Peyer's patch (tissue), 4 donors: ENCODE measurements at regions not wholly inside any gene's neighbourhood (a gene's known extent, or its start where the extent isn't known, plus 50 kb on each side); places are given as distances from the start of the nearest gene placed in this dataset.

Experiments
- DNase-seq, 3 donors: peaks; one replicate each; pipeline ENCODE4 v3.0.0-alpha.2; 2017 to 2019
- H3K27ac ChIP-seq, 4 donors: fragments of 200-600 bp; sonication (generic); one replicate each; pipeline ENCODE4 v1.5.1; 2016 to 2019
- H3K27me3 ChIP-seq, 2 donors: fragments of 200-600 bp; sonication (generic); one replicate each; pipeline ENCODE4 v1.5.1; 2019
- H3K36me3 ChIP-seq, 3 donors: fragments of 200-600 bp; sonication (generic); one replicate each; pipeline ENCODE4 v1.5.1; 2016 to 2019
- H3K4me1 ChIP-seq, 4 donors: fragments of 200-600 bp; sonication (generic); one replicate each; pipeline ENCODE4 v1.5.1; 2016 to 2019
- H3K4me3 ChIP-seq, 4 donors: fragments of 200-600 bp; sonication (generic); 1 replicate in 3 of 4; 2 replicates in 1 of 4; pipeline ENCODE4 v1.5.1; 2016 to 2019; ENCODE audit warnings: mild to moderate bottlenecking in 1 of 4
- H3K9me3 ChIP-seq, 4 donors: fragments of 200-600 bp; sonication (generic); one replicate each; pipeline ENCODE4 v1.5.1; 2016 to 2019; ENCODE audit warnings: mild to moderate bottlenecking in 1 of 4
- CTCF ChIP-seq, 6 experiments: fragments of 450-650 bp in 4 of 6; fragments of 200-600 bp in 2 of 6; sonication (generic) in 1 of 6; IDR thresholded peaks; one replicate each; pipeline ENCODE4 v1.5.1; 2017 to 2019; ENCODE audit warnings: antibody characterized with exemption in 6 of 6, mild to moderate bottlenecking in 3 of 6, moderate library complexity in 1 of 6
- POLR2A ChIP-seq, 2 donors: fragments of 450-650 bp; IDR thresholded peaks; one replicate each; pipeline ENCODE4 v1.5.1; 2017; ENCODE audit warnings: antibody characterized with exemption in 2 of 2, mild to moderate bottlenecking in 2 of 2, moderate library complexity in 2 of 2

- Histone ChIP-seq H3K36me3 (no peaks in the 10 kb centered on the region), H3K9me3 (no peaks in the 10 kb centered on the region), H3K4me1 (no peaks in the 10 kb centered on the region), H3K4me3 (no peak overlapping the region), H3K27me3 (no peaks in the 10 kb centered on the region), H3K27ac (no peak overlapping the region)
- TF ChIP-seq POLR2A (IDR thresholded peaks at IDR 0.05): no peak
- no peak for TF ChIP-seq CTCF (IDR thresholded peaks at IDR 0.05)
- no peak for DNase-seq
Observed at GRCh38 chr9:7710686-7711085, 88.9 kb downstream of the DMAC1 start.

GRCh38 chr9:7707934-7708333, 91.6 kb downstream of the DMAC1 start:
- no peaks in the 10 kb centered on the region for H3K36me3 ChIP-seq
- no peaks in the 10 kb centered on the region for H3K27me3 ChIP-seq
- TF ChIP-seq CTCF (IDR thresholded peaks at IDR 0.05): no peak
- TF ChIP-seq POLR2A (IDR thresholded peaks at IDR 0.05): no peak
- H3K4me3 ChIP-seq: no peak overlapping the region
- no peaks in the 10 kb centered on the region for H3K9me3 ChIP-seq
- H3K27ac ChIP-seq: no peak overlapping the region
- DNase-seq: no peak
- no peaks in the 10 kb centered on the region for H3K4me1 ChIP-seq

- no peak for DNase-seq
- Histone ChIP-seq H3K4me3 (no peak overlapping the region), H3K27ac (no peak overlapping the region), H3K27me3 (no peaks in the 10 kb centered on the region), H3K36me3 (no peaks in the 10 kb centered on the region), H3K9me3 (no peaks in the 10 kb centered on the region), H3K4me1 (no peaks in the 10 kb centered on the region)
- no peak for TF ChIP-seq POLR2A (IDR thresholded peaks at IDR 0.05)
Observed at GRCh38 chr9:7704543-7704942, 95.0 kb downstream of the DMAC1 start.

- TF ChIP-seq CTCF (IDR thresholded peaks at IDR 0.05) (no peak), POLR2A (IDR thresholded peaks at IDR 0.05) (no peak)
- no peaks in the 10 kb centered on the region for H3K4me1 ChIP-seq
- H3K27me3 ChIP-seq: no peaks in the 10 kb centered on the region
- no peaks in the 10 kb centered on the region for H3K9me3 ChIP-seq
- H3K4me3 ChIP-seq: no peak overlapping the region
- no peaks in the 10 kb centered on the region for H3K36me3 ChIP-seq
- H3K27ac ChIP-seq: no peak overlapping the region
- DNase-seq: no peak
Observed at GRCh38 chr9:7691909-7692308, 107.7 kb downstream of the DMAC1 start.

- no peaks in the 10 kb centered on the region for H3K36me3 ChIP-seq
- no peaks in the 10 kb centered on the region for H3K4me1 ChIP-seq
- DNase-seq: no peak
- TF ChIP-seq POLR2A (IDR thresholded peaks at IDR 0.05): no peak
- no peak for TF ChIP-seq CTCF (IDR thresholded peaks at IDR 0.05)
- no peak overlapping the region for H3K27ac ChIP-seq
- no peak overlapping the region for H3K4me3 ChIP-seq
- no peaks in the 10 kb centered on the region for H3K9me3 ChIP-seq
- no peaks in the 10 kb centered on the region for H3K27me3 ChIP-seq
Observed at GRCh38 chr9:7690014-7690413, 109.6 kb downstream of the DMAC1 start.

GRCh38 chr9:7688626-7689025, 111.0 kb downstream of the DMAC1 start:
- no peak for DNase-seq
- TF ChIP-seq CTCF (IDR thresholded peaks at IDR 0.05) (no peak), POLR2A (IDR thresholded peaks at IDR 0.05) (no peak)
- Histone ChIP-seq H3K9me3 (no peaks in the 10 kb centered on the region), H3K27me3 (no peaks in the 10 kb centered on the region), H3K27ac (no peak overlapping the region), H3K4me1 (no peaks in the 10 kb centered on the region), H3K36me3 (no peaks in the 10 kb centered on the region), H3K4me3 (no peak overlapping the region)
